ENCODE measurements at regions not wholly inside any gene's neighbourhood (a gene's known extent, or its start where the extent isn't known, plus 50 kb on each side); places are given as distances from the start of the nearest gene placed in this dataset.

GRCh38 chr5:105034401-105034763, 1471.8 kb upstream of the NUDT12 start:
- DNase-seq, result no peak

DNA sequence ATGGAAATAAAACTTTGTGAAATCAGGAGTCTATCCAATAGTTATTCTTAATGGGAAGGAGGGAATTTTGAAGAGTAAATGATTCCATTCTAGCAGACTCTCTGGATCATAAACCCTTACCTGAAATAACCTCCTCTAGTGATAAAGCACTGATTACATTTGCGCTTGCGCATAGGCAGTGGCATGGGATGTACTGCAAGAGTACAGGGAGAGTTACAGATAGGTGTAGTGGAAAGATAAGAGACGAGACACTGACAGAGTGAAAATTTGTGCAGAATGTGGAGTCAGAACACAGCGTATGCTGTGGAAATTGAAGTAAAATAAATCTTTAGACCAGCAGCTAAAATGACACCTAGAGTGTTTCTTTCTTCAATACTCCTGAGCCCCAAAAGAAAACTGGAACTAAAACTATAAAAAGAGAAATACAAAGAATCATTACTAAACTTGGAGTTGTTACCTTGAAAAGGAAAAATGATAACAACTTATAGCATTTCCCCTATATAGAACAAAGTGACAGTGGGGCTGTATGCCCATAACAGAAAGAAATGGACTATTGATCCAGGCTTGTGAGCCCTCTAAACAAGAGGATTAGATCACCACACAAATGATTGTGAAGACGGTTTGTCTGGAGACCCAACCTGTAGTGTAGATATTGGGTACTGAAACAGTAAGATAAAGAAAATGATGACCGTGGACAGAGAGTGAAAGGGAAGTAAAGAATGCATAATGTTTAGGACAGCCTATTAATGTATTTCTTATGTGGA, 1471.2 kb upstream of the NUDT12 start:
- no peak for DNase-seq

GRCh38 chr5:105032917-105033316, 1470.3 kb upstream of the NUDT12 start:
- no peak for DNase-seq

DNA sequence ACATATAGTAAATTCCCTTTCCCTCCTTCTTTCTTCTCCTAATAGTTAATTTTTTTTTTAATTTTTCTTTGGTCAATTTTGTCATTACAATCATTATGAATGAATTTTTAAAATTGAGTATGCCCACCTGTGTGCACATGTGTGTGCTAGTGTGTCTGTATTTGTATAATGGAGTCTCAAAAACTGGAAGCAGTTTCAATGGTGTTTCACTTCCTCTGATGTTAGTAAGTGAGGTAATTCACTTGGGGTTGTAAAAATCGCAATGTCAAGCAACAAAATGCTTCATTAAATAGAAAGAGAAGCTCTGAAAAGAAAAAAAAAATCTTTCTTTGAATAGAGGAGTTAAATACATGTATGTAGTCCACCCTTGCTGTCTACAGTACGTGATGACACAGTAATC, 1467.6 kb upstream of the NUDT12 start:
- DNase-seq, result no peak

DNA sequence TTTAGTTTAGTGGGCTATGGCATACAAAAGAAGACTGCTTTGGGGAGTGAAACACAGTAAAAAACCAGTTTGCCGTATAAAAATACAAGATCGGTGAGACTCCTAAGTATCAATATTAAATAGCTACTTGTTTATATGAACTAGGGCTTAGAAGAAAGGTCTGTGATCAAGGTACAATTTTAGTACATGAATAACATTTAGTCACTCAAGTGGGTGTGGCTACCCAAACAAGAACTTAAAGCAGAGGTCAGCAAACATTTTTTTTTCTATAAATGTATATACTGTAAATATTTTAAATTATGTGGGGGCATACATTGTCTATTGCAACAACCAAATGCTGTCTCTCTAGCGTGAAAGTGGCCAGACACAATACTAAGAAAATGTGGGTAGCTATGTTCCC, 1452.5 kb upstream of the NUDT12 start:
- no peak for DNase-seq

DNA sequence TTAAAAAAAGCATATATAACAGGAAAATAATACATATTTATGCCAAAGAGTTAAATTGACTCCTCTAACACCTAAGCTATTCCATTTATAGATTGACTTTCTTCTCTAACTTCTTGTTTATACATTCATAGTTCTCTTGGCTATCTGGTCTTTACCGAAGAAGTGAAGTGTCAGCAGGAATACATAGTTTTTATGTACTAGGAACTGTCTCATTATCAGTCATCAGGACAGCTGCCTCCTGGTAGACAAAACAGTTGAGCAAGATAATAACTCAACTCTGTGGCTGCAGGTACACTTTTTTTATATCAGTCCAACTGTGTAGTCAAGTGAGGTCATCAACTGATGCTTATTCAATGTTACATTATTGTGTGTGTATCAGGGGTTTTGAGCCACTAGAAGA, 1436.0 kb upstream of the NUDT12 start:
- DNase-seq, result no peak

DNA sequence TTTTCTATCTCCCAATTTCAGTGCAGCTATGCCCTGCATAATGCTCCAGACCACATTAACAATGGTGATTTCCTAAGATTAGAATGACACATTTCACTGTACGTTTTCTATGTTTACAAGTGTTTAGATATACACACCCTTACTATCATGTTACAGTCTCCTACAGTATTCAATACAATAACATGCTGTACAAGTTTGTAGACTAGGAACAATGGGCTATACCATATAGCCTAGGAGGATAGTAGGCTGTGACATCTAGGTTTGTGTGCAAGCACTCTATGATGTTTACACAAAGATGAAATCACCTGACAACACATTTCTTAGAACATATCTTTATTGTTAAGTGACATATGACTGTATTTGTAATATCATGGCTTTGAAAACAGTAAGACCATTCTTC, 1435.6 kb upstream of the NUDT12 start:
- no peak for DNase-seq

DNA sequence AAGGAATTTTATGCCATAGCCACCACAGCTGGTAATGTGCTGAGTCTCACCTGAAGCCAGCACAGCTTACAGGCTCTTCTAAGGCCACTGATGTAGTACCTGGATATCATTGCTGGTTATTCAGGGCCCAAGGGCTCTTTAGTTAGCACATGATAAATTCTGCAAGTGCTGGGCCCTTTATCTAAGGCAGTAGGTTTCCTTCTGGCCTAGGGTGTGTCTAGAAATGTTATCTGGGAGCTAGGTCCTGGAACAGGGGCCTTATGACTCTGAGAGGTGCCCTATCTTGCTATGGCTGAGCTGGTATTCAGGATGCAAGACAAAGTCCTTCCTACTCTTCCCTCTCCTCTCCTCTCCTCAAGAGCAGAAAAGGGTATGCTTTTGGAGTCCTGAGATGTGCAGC, 1424.5 kb upstream of the NUDT12 start:
- no peak for DNase-seq

DNA sequence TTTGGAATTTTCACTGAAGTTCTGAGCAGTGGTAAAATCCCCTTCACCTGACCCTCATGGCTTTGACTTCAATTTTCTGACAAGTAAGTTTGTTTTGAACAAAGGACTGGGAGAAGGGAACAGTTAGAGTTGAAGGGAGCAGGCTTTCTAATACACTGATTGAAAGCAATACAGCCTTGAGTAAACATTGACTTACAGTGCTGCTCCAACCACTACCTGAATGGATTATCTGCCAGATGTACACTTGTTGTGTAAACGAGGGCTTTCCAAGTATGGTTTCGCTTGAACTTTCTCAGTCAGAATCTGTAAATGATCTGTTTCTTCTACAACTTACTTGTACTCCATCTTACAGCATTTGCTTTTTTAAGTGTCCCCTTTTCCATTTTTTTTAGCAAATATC, 1414.9 kb upstream of the NUDT12 start:
- DNase-seq, result no peak

DNA sequence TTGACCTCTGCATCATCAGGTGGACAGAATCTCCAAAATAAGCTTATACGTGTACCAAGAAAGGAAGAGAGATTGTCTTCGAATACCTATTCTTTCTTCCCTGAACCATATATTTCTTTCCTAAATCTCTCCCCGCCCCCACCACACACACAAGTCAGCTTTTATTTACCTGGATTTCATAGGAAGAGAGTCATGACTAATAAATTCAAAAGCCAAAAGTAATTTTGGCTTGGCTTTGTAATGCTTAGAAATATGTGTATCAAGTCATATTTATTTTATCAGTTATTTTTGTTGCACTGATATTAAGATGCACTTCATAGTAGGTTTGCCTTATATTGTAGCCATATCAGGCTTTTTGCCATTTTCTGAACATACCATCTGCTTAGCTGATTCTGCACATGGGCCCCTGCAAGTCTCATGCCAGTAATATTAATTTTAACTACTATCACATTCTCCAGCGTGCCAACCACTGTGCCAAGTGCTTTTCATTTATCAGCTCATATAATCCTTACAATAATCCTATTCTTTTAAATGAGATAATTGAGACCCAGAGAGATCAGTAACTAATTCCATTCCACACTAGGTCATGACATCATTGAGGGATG, 1405.3 kb upstream of the NUDT12 start:
- no peak for DNase-seq

- no peak for DNase-seq
Measured at GRCh38 chr5:104965006-104965405, 1402.4 kb upstream of the NUDT12 start.

DNA sequence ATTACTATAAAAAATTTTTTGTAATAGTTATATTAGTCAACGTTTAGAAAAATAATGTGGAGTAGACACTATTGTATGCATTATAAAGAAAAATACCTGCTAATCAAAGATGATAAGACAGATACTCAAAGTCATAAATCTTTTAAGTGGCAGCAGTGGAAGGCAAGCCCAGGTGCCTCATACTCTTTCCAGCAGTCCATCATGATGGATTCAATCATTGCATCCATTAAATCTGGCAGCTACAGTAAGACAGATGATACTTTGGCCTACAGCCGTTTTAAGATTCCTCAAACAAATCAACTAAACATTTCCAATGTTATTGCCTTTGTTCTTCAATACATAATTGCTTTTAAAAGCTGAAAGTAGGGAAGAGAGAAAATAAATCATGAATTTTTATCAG, 1392.9 kb upstream of the NUDT12 start:
- no peak for DNase-seq

DNA sequence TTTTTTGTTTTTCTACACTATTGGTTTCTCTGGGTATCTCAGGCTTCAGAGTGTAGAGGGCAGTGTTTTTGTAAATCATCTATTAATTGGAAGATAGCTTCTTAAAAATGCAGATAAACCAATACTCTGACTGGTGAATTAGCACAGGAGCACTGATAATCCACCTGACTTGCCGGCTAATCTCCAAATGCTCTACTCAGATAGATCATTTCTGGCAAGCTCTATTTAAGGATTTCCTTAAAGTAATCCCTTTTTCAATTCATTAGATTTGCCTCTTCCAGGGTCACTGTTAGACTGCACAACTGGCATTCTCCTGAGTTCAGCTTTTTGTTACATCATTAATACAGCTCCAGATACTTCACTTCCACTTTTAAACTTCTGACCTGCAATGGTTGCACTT, 1390.3 kb upstream of the NUDT12 start:
- DNase-seq, result no peak

DNA sequence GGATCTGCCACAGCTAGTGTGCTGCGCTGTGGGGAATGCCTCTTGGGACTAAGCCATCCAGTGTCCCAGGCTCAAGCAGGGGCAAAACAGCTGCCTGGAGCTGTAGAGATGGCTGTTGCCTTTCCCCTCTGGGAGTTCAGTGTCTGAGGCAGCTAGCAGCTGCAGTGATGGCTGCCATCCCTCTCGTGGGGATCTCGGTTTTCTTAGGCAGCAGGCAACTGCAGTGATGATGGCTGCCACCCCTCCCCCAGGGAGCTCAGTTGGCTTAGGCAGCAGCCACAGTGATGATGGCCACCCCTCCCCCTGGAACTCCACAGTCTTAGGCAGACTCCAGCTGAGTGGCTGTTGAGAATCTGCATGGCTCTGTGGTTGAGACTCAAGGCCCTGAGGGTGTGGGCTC, 1389.2 kb upstream of the NUDT12 start:
- no peak for DNase-seq

DNA sequence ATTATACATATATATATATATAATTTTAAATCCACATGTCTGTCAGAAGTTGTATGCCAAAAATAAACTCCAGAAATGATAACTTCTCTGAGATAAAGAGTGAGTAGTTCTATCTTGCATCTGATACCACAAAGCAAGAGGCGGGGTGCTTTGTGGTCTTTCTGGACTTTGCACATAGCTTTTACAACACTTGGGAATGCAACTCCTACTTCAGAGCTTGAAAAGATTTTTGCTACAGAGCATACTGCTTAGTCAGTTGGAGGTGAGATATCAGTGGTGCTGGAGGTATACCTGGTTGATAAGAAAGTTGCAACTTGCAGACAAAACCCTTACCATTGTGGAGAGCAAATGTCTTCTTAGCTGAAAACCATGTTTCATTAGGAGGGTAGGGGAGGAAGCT, 1384.5 kb upstream of the NUDT12 start:
- DNase-seq, result no peak

- no peak for DNase-seq
Measured at GRCh38 chr5:104942735-104943134, 1380.1 kb upstream of the NUDT12 start.

DNA sequence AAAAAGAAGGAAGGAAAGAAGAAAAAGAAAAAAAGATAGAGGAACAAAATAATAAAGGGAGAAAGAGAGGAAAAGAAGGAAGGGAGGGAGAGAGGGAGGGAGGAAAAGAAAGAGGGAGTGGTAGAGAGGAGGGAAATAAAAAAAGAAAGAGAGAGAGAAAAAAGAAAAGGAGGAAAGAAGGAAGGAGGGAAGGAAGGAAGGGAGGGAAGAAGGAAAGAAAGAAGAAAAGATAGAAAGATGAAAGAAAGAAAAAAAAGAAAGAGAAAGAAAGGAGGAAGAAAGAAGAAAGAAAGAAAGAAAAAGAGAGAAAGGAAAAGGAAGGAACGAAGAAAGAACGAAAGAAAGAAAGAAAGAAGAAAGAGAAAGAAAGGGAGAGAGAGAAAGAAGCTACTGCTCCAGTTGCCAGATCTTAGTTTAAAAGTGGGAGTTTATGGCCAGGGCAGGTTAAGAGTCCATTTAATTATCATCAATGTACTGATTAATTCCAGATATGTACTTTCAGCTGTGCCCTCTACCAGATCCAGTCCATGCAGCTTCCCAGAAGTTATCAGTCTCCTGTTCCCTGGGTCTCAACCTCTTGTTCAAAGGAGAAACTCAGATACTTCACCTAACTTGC, 1378.5 kb upstream of the NUDT12 start:
- no peak for DNase-seq

DNA sequence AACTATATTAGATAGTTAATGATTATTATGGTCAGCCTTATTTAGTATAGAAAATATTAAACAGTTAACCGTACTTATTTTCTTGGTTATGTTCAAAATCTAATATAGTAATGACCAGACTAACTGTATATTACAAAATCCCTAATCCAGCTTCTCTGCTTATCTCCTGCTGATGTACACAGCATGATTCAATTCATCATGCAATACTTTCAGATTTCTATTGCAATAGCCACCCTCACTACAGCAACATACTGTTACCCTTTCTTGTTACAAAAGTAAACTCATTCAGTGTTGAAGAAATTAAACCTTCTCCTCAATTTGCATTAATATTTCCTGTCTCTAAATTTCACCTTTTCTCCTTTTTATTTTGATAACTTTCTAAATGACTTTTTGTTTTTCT, 1375.0 kb upstream of the NUDT12 start:
- no peak for DNase-seq

GRCh38 chr5:104932431-104932830, 1369.8 kb upstream of the NUDT12 start:
- no peak for DNase-seq

DNA sequence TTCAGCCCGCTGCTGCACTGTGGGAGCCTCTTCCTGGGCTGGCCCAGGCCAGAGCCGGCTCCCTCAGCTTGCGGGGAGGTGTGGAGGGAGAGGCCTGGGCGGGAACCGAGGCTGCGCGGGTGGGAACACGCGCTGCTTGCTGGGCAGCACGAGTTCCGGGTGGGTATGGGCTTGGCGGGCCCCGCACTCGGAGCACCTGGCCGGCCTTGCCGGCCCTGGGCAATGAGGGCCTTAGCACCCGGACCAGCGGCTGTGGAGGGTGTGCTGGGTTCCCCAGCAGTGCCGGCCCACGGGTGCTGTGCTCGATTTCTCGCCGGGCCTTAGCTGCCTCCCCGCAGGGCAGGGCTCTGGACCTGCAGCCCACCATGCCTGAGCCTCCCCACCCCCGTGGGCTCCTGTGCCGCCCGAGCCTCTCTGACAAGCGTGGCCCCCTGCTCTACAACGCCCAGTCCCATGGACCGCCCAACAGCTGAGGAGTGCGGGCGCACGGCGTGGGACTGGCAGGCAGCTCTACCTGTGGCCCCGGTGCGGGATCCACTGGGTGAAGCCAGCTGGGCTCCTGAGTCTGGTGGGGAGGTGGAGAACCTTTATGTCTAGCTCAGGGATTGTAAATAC, 1366.4 kb upstream of the NUDT12 start:
- DNase-seq, result no peak

GRCh38 chr5:104915226-104915625, 1352.6 kb upstream of the NUDT12 start:
- no peak for DNase-seq

- DNase-seq, result no peak
Measured at GRCh38 chr5:104914536-104915070, 1352.0 kb upstream of the NUDT12 start.

- DNase-seq, result no peak
Measured at GRCh38 chr5:104913841-104914281, 1351.3 kb upstream of the NUDT12 start.

DNA sequence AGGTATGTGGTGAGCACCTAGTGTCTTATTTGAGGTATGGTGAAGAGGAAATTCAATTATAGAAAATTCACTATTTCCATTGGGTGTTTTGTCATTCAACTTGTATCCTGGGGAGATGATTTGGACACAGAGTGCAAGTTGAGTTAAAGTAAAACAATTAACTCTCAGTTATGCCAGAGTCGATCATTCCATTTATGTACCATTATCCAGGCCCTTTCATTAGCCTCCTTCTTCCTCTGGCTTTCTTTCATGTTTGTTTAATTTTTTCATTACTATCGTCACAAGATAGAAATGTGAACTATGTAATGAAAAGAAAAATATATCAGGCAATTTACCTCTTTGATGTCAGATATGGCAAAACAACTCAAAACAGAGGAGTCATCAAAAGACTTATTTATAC, 1347.2 kb upstream of the NUDT12 start:
- no peak for DNase-seq
